ENCODE measurements at regions not wholly inside any gene's neighbourhood (a gene's known extent, or its start where the extent isn't known, plus 50 kb on each side); places are given as distances from the start of the nearest gene placed in this dataset.
A peak's percentile ranks its signal among the peaks of the same experiment; 100 is the strongest.

- no peak for TF ChIP-seq MAX (IDR thresholded peaks at IDR 0.05)
- TF ChIP-seq POLR2A (IDR thresholded peaks at IDR 0.05; ENCODE audit: borderline replicate concordance, extremely low read depth, insufficient read depth, insufficient read length), result no peak
- no peak for TF ChIP-seq FOSL1 (IDR thresholded peaks at IDR 0.05; ENCODE audit: low read depth)
- TF ChIP-seq ZFX (IDR thresholded peaks at IDR 0.05), result no peak
- no peak for TF ChIP-seq CTCF (IDR thresholded peaks at IDR 0.05 in 2 of 3, conservative IDR thresholded peaks at IDR 0.05 in 1 of 3; ENCODE audit: borderline replicate concordance in 1 of 3, insufficient read depth in 1 of 3, low read depth in 2 of 3, low read length in 2 of 3)
- no peak for TF ChIP-seq YY1 (IDR thresholded peaks at IDR 0.05; ENCODE audit: extremely low read depth, insufficient replicate concordance, low read depth, low read length)
- TF ChIP-seq RAD21 (IDR thresholded peaks at IDR 0.05; ENCODE audit: low read depth), result no peak
Observed at GRCh38 chr2:211027976-211028375, 471.6 kb downstream of the CPS1 start (continued).

- no peak overlapping the region for H3K4me3 ChIP-seq (replicated peaks in 1 of 2; ENCODE audit: low read depth in 1 of 2, low read length in 2 of 2)
- peak; percentile 12 for DNase-seq (ENCODE audit: low read depth, low spot score)
- no peaks in the 10 kb centered on the region for H3K36me3 ChIP-seq (ENCODE audit: control insufficient read depth in 1 of 2, insufficient read depth in 2 of 2, low read length in 2 of 2)
- POLR2A ChIA-PET, result no interaction called here
- no peaks in the 10 kb centered on the region for H3K4me1 ChIP-seq (ENCODE audit: control insufficient read depth in 1 of 2, insufficient read depth in 2 of 2, low read length in 2 of 2)
- no peak overlapping the region for H2AFZ ChIP-seq (ENCODE audit: low read depth, low read length, poor library complexity, severe bottlenecking)
- TF ChIP-seq ZFX (IDR thresholded peaks at IDR 0.05) (no peak), CTCF (IDR thresholded peaks at IDR 0.05 in 2 of 3, conservative IDR thresholded peaks at IDR 0.05 in 1 of 3; ENCODE audit: borderline replicate concordance in 1 of 3, insufficient read depth in 1 of 3, low read depth in 2 of 3, low read length in 2 of 3) (peak; percentile 32 to 62 (median 54); a peak in 5 of 6 replicates), CEBPB (IDR thresholded peaks at IDR 0.05; ENCODE audit: low read depth) (no peak), MAX (IDR thresholded peaks at IDR 0.05) (no peak), JUND (IDR thresholded peaks at IDR 0.05) (no peak), EGR1 (IDR thresholded peaks at IDR 0.05; ENCODE audit: low read depth) (no peak), YY1 (IDR thresholded peaks at IDR 0.05; ENCODE audit: extremely low read depth, insufficient replicate concordance, low read depth, low read length) (no peak), TCF7L2 (IDR thresholded peaks at IDR 0.05; ENCODE audit: borderline replicate concordance, extremely low read depth, insufficient read depth, insufficient read length) (no peak), SIN3A (IDR thresholded peaks at IDR 0.05; ENCODE audit: low read depth) (no peak), EZH2phosphoT487 (IDR thresholded peaks at IDR 0.05; ENCODE audit: borderline replicate concordance) (no peak), POLR2AphosphoS5 (IDR thresholded peaks at IDR 0.05; ENCODE audit: low read depth, low read length) (no peak), ZNF274 (IDR thresholded peaks at IDR 0.05; ENCODE audit: low read depth, low read length) (no peak), RAD21 (IDR thresholded peaks at IDR 0.05; ENCODE audit: low read depth) (peak; percentile 55), SRF (IDR thresholded peaks at IDR 0.05; ENCODE audit: low read depth) (no peak)
- H3K9me2 ChIP-seq (ENCODE audit: insufficient read depth), result no peaks in the 10 kb centered on the region
- CTCF ChIA-PET, result no interaction called here
- no peaks in the 10 kb centered on the region for H4K20me1 ChIP-seq (ENCODE audit: insufficient read depth)
- no peaks in the 10 kb centered on the region for H3K27me3 ChIP-seq (ENCODE audit: insufficient read depth, low read length)
- intact Hi-C loops (cut with micrococcal nuclease), result loop anchor here (5.0 to 10.0 kb wide), 2 partner anchors 124 to 789 kb away; no protein-coding TSS in a partner anchor
- H3K79me2 ChIP-seq (ENCODE audit: insufficient read depth, low read length), result no peaks in the 10 kb centered on the region
- H3K27ac ChIP-seq (ENCODE audit: low read depth, low read length), result no peak overlapping the region
- no peak overlapping the region for H3K9ac ChIP-seq (ENCODE audit: low read length)
- peak; percentile 82 for ATAC-seq
- RAD21 ChIA-PET (ENCODE audit: low non-redundant PET in 1 of 2, low total read pairs in 2 of 2, uncharacterized antibody in 2 of 2, unreplicated experiment in 2 of 2), result no interaction called here
- no peaks in the 10 kb centered on the region for H3K9me3 ChIP-seq (ENCODE audit: control insufficient read depth in 1 of 2, insufficient read depth in 1 of 2, low read depth in 1 of 2, low read length in 2 of 2)
- BruUV-seq (replicated peaks), result no TSS peak
- no peak overlapping the region for H3K4me2 ChIP-seq (ENCODE audit: low read length)
Observed at GRCh38 chr2:211033765-211034164, 477.4 kb downstream of the CPS1 start.

Data from HCT116 (cell line).